ENCODE measurements at regions not wholly inside any gene's neighbourhood (a gene's known extent, or its start where the extent isn't known, plus 50 kb on each side); places are given as distances from the start of the nearest gene placed in this dataset.

DNA sequence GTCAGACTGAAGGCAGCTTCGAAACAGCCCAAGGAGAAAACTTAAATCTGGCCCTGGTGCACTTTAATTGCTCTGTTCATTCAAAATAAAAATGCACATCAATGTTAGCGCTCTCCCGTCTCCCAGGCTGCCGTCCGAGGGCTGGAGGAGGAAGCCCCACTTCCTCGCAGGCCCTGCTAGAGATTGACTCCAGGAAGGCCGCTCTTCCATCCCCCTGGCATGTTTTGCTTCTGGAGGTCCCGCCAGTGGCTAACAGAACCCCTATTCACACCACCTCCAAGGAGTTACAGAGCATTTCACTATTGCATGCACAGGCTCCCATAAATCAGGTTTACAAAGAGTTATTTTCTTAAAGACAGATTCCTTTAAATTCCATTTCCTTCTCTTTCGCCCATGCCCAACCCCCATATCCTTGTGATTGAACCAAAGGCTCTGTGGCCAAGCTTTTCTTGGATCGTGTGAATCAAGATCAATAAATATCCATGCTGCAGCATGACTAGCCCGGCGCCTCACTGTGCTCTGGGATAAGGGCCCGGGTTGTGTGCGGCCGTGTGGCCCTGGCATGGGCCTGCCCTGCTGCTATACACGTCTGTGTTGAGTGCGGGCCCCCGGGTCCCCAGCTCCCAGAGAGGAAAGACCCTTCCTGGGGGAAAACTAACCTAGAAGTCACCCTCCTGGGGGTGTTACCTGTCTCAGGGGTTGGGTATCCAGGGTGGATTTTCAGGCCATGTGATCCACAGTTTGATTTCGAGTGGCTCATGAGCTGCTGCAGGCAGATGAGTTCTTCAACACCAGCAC, 118.7 kb upstream of the GDF10 start:
- no peaks in the 10 kb centered on the region for H3K9me3 ChIP-seq (replicated peaks in 1 of 3)
- H3K4me1 ChIP-seq (replicated peaks in 1 of 2) = no peaks in the 10 kb centered on the region
- no peak overlapping the region for H3K27ac ChIP-seq
- no peak overlapping the region for H3K4me3 ChIP-seq
- WGBS, 4 donors = 90 to 94% (median 92%) methylated on average over 19 of the region's 19 CpGs
- H3K36me3 ChIP-seq (replicated peaks in 1 of 2) = no peaks in the 10 kb centered on the region
- no peak for DNase-seq
- no peak for TF ChIP-seq POLR2A (IDR thresholded peaks at IDR 0.05)
- TF ChIP-seq, protein P1, sequence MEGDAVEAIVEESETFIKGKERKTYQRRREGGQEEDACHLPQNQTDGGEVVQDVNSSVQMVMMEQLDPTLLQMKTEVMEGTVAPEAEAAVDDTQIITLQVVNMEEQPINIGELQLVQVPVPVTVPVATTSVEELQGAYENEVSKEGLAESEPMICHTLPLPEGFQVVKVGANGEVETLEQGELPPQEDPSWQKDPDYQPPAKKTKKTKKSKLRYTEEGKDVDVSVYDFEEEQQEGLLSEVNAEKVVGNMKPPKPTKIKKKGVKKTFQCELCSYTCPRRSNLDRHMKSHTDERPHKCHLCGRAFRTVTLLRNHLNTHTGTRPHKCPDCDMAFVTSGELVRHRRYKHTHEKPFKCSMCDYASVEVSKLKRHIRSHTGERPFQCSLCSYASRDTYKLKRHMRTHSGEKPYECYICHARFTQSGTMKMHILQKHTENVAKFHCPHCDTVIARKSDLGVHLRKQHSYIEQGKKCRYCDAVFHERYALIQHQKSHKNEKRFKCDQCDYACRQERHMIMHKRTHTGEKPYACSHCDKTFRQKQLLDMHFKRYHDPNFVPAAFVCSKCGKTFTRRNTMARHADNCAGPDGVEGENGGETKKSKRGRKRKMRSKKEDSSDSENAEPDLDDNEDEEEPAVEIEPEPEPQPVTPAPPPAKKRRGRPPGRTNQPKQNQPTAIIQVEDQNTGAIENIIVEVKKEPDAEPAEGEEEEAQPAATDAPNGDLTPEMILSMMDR (IDR thresholded peaks at IDR 0.05) = no peak
- no peaks in the 10 kb centered on the region for H3K27me3 ChIP-seq
- intact Hi-C loops (cut with DNase I) = no loop called here

DNA sequence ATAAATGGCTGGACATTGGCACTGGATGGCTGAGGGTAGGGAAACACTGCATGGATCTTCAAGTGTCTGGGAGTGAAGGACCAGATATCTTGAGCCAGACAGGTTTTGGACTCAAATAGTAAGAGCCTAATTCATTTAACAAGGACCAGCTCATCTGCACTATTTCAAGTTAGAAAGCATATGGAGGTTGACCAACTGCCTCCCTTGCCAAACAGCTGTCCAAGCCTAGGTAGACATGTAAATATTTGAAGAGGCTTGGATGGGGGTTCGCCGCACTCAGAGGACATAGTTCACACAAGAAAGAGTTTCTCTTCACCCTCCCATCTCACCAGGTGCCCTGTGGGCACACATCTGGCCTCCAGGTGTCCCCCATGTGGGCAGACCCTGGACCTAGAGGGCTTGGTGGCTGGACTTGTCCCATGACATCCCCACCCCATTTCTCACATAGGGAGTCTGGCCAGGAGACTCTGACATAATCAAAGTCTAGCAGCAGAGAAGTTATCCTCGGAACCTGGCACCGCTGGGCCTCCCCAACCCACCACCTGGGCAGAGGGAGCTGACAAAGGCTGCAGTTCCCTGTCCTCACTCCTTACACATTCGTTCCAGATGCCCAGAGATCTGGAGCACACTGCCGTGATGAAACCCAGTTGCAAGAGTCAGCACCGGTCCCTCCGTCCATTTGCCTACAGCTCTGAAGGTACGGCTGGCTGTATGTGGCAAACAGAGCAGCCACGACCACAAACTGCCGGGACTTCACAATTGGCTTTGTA, 116.9 kb upstream of the GDF10 start:
- no peak overlapping the region for H3K4me3 ChIP-seq
- H3K4me1 ChIP-seq (replicated peaks in 1 of 2) = no peaks in the 10 kb centered on the region
- WGBS, 4 donors = 81 to 95% (median 92%) methylated on average over 7 to 11 of the region's 11 CpGs
- TF ChIP-seq, protein P1 (IDR thresholded peaks at IDR 0.05) = no peak
- no peak for TF ChIP-seq POLR2A (IDR thresholded peaks at IDR 0.05)
- no peak overlapping the region for H3K27ac ChIP-seq
- no peaks in the 10 kb centered on the region for H3K36me3 ChIP-seq (replicated peaks in 1 of 2)
- intact Hi-C loops (cut with DNase I) = no loop called here
- no peak for DNase-seq
- no peaks in the 10 kb centered on the region for H3K27me3 ChIP-seq
- no peaks in the 10 kb centered on the region for H3K9me3 ChIP-seq (replicated peaks in 1 of 3)

DNA sequence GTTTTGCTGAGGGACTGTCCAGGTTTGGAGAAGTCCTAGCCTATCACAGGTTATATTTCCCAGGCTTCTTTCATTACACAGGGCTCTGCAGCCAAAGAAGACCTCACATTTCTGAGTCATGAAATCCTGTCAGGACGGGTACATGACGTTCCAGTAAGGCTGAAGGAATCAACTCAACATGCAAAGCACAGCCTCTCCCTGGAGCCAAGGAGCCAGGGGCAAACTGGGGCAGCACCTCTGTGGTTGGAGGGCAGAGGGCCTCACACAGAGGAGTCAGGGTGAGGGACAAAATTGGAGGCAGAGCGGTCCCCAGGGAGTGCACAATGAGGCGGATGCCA, 116.3 kb upstream of the GDF10 start:
- no peak for DNase-seq
- H3K9me3 ChIP-seq (replicated peaks in 1 of 3) = no peaks in the 10 kb centered on the region
- intact Hi-C loops (cut with DNase I) = no loop called here
- no peak for TF ChIP-seq POLR2A (IDR thresholded peaks at IDR 0.05)
- H3K27ac ChIP-seq = no peak overlapping the region
- H3K4me3 ChIP-seq = no peak overlapping the region
- H3K36me3 ChIP-seq (replicated peaks in 1 of 2) = no peaks in the 10 kb centered on the region
- WGBS, 4 donors = 80 to 100% (median 87%) methylated on average over 2 to 4 of the region's 4 CpGs
- H3K4me1 ChIP-seq (replicated peaks in 1 of 2) = no peaks in the 10 kb centered on the region
- no peaks in the 10 kb centered on the region for H3K27me3 ChIP-seq

DNA sequence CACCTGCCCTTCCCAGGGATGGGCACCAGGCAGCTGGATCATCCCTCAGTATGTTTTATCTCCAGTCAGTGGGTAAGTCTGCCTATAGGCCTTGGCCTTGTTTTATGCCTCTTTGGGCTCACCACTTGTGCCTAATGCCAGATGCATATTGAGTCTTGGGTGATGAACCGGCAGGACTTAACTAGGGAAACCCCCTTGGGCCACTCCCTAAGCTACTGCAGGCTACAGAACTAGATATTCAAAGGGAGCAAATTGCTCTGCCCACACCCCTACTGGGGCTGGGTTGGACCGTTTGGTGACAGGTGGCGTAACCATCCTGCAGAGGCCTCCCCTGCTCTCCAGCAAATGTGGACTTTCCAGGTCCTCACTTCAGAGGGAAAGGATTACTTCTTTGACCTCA, 115.7 kb upstream of the GDF10 start:
- 83 to 100% (median 97%) methylated on average over 1 to 3 of the region's 3 CpGs for WGBS, 4 donors
- no peak overlapping the region for H3K4me3 ChIP-seq
- no peaks in the 10 kb centered on the region for H3K36me3 ChIP-seq (replicated peaks in 1 of 2)

More for the DNA sequence above, 115.7 kb upstream of the GDF10 start:
- intact Hi-C loops (cut with DNase I) = no loop called here
- Histone ChIP-seq H3K27ac (no peak overlapping the region), H3K9me3 (replicated peaks in 1 of 3) (no peaks in the 10 kb centered on the region), H3K27me3 (no peaks in the 10 kb centered on the region), H3K4me1 (replicated peaks in 1 of 2) (no peaks in the 10 kb centered on the region)
- TF ChIP-seq, protein P1 (IDR thresholded peaks at IDR 0.05) = no peak
- no peak for TF ChIP-seq POLR2A (IDR thresholded peaks at IDR 0.05)
- no peak for DNase-seq
